ENCODE measurements at regions not wholly inside any gene's neighbourhood (a gene's known extent, or its start where the extent isn't known, plus 50 kb on each side); places are given as distances from the start of the nearest gene placed in this dataset.

GRCh38 chr12:113689047-113689610 is 217.5 kb upstream of the LHX5 start:
- H3K27me3 ChIP-seq = no peaks in the 10 kb centered on the region
- no peak overlapping the region for H3K27ac ChIP-seq
- no peak overlapping the region for H3K4me3 ChIP-seq
- intact Hi-C loops (cut with DNase I) = no loop called here
- no peaks in the 10 kb centered on the region for H3K9me3 ChIP-seq (replicated peaks in 1 of 3)
- WGBS, 4 donors = 71 to 84% (median 76%) methylated on average over 9 of the region's 9 CpGs
- no peak for DNase-seq
- H3K4me1 ChIP-seq (replicated peaks in 1 of 2) = no peaks in the 10 kb centered on the region
- TF ChIP-seq CTCF (IDR thresholded peaks at IDR 0.05) = no peak
- no peak for TF ChIP-seq POLR2A (IDR thresholded peaks at IDR 0.05)
- no peaks in the 10 kb centered on the region for H3K36me3 ChIP-seq (replicated peaks in 1 of 2)

DNA sequence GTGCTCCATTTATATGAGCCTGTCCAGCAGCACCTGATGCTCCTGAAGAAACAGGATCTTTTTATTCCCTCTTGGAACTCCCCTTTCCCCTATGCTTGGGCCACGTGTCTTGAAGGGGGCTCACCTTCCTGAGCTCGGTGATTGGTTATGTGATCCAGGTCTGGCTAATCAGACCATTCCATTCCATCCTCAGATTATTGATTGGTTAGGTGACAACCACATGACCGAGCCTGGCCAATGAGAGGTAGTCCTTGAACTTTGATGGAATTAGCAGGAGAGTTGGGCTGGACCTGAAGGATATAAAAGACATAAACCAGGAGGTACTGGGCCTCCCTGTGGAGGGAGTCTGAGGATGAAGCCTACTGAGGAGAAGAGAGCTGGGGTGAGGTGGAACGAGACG is 216.6 kb upstream of the LHX5 start:
- 69 to 73% (median 72%) methylated on average over 5 of the region's 5 CpGs for WGBS, 4 donors
- Histone ChIP-seq H3K4me1 (replicated peaks in 1 of 2) (no peaks in the 10 kb centered on the region), H3K9me3 (replicated peaks in 1 of 3) (no peaks in the 10 kb centered on the region), H3K27me3 (no peaks in the 10 kb centered on the region), H3K27ac (no peak overlapping the region), H3K36me3 (replicated peaks in 1 of 2) (no peaks in the 10 kb centered on the region), H3K4me3 (no peak overlapping the region)
- TF ChIP-seq POLR2A (IDR thresholded peaks at IDR 0.05) = no peak
- intact Hi-C loops (cut with DNase I) = no loop called here
- DNase-seq = no peak

DNA sequence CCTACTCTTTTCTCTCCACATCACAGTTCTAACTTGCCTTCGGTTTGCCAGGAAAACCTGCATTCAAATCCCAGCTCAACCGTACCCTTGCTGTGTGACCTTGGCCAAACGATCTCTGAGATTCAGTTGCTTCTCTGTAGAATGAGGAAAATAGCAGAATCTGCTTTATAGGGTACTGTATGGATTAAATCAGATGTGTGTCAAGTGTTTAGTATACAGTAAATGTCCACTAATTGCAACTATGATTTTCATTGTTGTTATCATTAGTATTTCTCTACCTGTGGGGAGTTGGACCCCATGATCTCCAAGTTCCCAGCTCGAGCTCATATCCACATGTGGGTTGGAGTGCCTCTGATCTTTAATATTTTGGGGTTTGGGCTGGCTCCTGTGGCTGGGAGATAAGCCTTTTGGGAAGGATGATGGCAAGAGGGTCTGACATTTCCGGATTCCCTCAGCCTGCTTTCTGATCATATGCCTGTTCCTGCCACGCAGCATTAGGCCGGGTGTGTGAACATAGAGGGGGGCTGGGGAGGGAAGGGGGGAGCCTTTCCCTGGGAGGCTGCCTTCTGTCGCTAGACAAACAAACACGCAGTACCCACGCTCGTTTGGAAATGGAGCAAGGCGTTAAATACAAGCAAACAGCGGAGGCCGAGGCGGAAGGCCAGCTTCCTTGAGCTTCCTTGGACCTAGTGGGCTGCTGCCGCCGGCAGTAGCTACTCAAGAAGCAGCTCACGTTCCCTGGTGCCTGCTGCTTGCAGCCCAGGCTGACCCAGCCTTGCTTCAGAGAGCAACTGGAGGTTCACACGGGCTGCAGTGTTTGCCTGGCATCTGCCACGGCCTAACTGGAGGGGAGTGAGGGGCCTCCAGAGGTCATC is 213.5 kb upstream of the LHX5 start:
- Histone ChIP-seq H3K9me3 (replicated peaks in 1 of 3) (no peaks in the 10 kb centered on the region), H3K4me3 (no peak overlapping the region), H3K36me3 (replicated peaks in 1 of 2) (no peaks in the 10 kb centered on the region), H3K4me1 (replicated peaks in 1 of 2) (no peaks in the 10 kb centered on the region), H3K27ac (no peak overlapping the region), H3K27me3 (no peaks in the 10 kb centered on the region)
- DNase-seq = no peak
- intact Hi-C loops (cut with DNase I) = no loop called here
- 66 to 70% (median 67%) methylated on average over 7 to 20 of the region's 20 CpGs for WGBS, 4 donors
- TF ChIP-seq CTCF (IDR thresholded peaks at IDR 0.05) (no peak), POLR2A (IDR thresholded peaks at IDR 0.05) (no peak)

DNA sequence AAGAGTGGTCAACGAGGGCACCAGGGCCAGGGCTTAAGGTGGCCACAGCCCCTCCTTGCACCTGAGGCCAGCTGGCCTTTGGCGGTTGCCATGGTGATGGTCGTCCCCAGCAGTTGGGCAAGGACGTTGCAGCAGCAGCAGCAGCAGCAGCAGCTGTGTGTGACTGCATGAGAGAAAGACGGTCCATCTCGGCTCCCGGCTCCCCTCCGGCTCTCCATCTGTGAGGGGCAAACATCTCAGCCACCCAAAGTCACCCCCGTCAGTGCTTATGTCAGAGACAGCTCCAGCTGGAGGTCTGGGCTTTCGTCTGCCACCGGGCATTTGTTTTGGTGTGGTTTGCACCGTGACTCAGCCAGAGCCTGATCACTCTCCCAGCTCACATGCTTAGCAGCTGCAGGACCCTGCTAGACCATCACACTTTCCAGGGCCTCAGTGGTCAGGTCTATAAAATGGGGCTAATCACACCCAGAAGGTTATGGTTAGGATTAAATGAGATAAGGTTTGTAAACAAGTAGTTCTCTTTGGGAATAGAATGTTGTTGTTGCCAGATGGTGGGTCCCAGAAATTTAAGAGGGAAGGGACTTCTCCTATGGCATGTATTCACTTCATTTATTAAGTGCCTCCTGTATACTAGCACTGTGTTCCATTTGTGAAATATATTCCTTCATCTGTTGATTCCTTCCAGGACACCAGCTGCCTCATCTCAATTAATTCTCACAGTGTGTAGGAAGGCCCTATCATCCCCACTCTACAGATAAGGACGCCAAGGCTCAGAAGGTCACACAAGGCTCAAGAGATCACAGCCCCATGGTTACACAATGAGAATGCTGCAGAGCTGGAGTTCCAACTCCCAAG is 212.6 kb upstream of the LHX5 start:
- 44 to 66% (median 47%) methylated on average over 6 to 13 of the region's 13 CpGs for WGBS, 4 donors
- Histone ChIP-seq H3K9me3 (replicated peaks in 1 of 3) (no peaks in the 10 kb centered on the region), H3K4me1 (replicated peaks in 1 of 2) (no peaks in the 10 kb centered on the region), H3K36me3 (replicated peaks in 1 of 2) (no peaks in the 10 kb centered on the region), H3K27ac (no peak overlapping the region), H3K4me3 (no peak overlapping the region), H3K27me3 (no peaks in the 10 kb centered on the region)
- no peak for DNase-seq
- TF ChIP-seq POLR2A (IDR thresholded peaks at IDR 0.05) (no peak), CTCF (IDR thresholded peaks at IDR 0.05) (no peak)
- intact Hi-C loops (cut with DNase I) = no loop called here
